ENCODE measurements at regions not wholly inside any gene's neighbourhood (a gene's known extent, or its start where the extent isn't known, plus 50 kb on each side); places are given as distances from the start of the nearest gene placed in this dataset.
"Not testable (repeated sequence)": the region's sequence is repeated elsewhere in the genome, so short reads cannot be mapped to it uniquely, and the experiment has no call there.

GRCh38 chrX:51215266-51215665, 117.4 kb upstream of the NUDT10 start:
- DNase-seq (ENCODE audit: extremely low read depth, low read depth), result no peak
- no peak for TF ChIP-seq CTCF (IDR thresholded peaks at IDR 0.05; ENCODE audit: low read depth, low read length)

GRCh38 chrX:51215856-51216255, 116.8 kb upstream of the NUDT10 start:
- no peak for TF ChIP-seq CTCF (IDR thresholded peaks at IDR 0.05; ENCODE audit: low read depth, low read length)
- no peak for DNase-seq (ENCODE audit: extremely low read depth, low read depth)

GRCh38 chrX:51242212-51242611, 90.4 kb upstream of the NUDT10 start:
- no peak for DNase-seq (ENCODE audit: extremely low read depth, low read depth)
- TF ChIP-seq CTCF (IDR thresholded peaks at IDR 0.05; ENCODE audit: low read depth, low read length), result no peak

- TF ChIP-seq CTCF (IDR thresholded peaks at IDR 0.05; ENCODE audit: low read depth, low read length), result no peak
- no peak for DNase-seq (ENCODE audit: extremely low read depth, low read depth)
Observed at GRCh38 chrX:51257490-51257889, 75.1 kb upstream of the NUDT10 start.

GRCh38 chrX:51262271-51262670, 70.4 kb upstream of the NUDT10 start:
- DNase-seq (ENCODE audit: extremely low read depth, low read depth), result not testable (repeated sequence)

- TF ChIP-seq CTCF (IDR thresholded peaks at IDR 0.05; ENCODE audit: low read depth, low read length), result no peak
- no peak for DNase-seq (ENCODE audit: extremely low read depth, low read depth)
Observed at GRCh38 chrX:51272638-51273037, 60.0 kb upstream of the NUDT10 start.

- TF ChIP-seq CTCF (IDR thresholded peaks at IDR 0.05; ENCODE audit: low read depth, low read length), result no peak
- no peak for DNase-seq (ENCODE audit: extremely low read depth, low read depth)
Observed at GRCh38 chrX:51281758-51282318, 50.8 kb upstream of the NUDT10 start.
